Neural progenitor cell (in vitro differentiated cells): ENCODE measurements at regions not wholly inside any gene's neighbourhood (a gene's known extent, or its start where the extent isn't known, plus 50 kb on each side); places are given as distances from the start of the nearest gene placed in this dataset.

Source experiments
- EZH2 ChIP-seq: fragments of 200-600 bp; sonication (generic); IDR thresholded peaks from 2 replicates; pipeline ENCODE4 v1.6.1; 2017; ENCODE audit warnings: antibody characterized with exemption, mild to moderate bottlenecking, moderate library complexity
- EZH2phosphoT487 ChIP-seq: fragments of 200-600 bp; sonication (generic); IDR thresholded peaks from 2 replicates; pipeline ENCODE4 v1.6.1; 2017; ENCODE audit warnings: antibody characterized with exemption
- TF ChIP-seq, protein P1 (sequence below): fragments of 200-600 bp; sonication (generic); IDR thresholded peaks from 2 replicates; pipeline ENCODE4 v1.5.1; 2017; ENCODE audit warnings: antibody characterized with exemption, mild to moderate bottlenecking

DNA sequence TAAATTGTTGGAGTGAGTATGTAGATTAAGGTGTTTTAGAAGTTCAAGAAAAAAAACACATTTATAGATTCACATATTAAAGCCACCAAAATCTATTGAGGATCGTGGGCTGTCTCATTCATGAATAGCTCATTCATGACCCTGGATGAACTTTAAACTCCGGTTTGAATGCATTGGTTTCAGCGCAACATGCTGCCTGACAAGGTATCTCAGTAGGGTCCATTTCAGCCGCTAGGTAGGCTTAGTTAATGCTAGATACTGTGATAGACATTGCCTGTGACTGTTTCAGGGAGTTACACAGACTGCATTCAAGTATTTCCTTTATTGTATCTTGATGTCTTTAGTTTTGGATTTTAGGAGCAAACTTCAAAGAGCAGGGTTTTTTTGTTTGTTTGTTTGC, 140.5 kb upstream of the POGK start:
- TF ChIP-seq EZH2 = no peak
- TF ChIP-seq, protein P1, sequence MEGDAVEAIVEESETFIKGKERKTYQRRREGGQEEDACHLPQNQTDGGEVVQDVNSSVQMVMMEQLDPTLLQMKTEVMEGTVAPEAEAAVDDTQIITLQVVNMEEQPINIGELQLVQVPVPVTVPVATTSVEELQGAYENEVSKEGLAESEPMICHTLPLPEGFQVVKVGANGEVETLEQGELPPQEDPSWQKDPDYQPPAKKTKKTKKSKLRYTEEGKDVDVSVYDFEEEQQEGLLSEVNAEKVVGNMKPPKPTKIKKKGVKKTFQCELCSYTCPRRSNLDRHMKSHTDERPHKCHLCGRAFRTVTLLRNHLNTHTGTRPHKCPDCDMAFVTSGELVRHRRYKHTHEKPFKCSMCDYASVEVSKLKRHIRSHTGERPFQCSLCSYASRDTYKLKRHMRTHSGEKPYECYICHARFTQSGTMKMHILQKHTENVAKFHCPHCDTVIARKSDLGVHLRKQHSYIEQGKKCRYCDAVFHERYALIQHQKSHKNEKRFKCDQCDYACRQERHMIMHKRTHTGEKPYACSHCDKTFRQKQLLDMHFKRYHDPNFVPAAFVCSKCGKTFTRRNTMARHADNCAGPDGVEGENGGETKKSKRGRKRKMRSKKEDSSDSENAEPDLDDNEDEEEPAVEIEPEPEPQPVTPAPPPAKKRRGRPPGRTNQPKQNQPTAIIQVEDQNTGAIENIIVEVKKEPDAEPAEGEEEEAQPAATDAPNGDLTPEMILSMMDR = no peak
- no peak for TF ChIP-seq EZH2phosphoT487
